Transverse colon (tissue), 3 donors: ENCODE measurements at regions not wholly inside any gene's neighbourhood (a gene's known extent, or its start where the extent isn't known, plus 50 kb on each side); places are given as distances from the start of the nearest gene placed in this dataset.
"Not testable (repeated sequence)": the region's sequence is repeated elsewhere in the genome, so short reads cannot be mapped to it uniquely, and the experiment has no call there.

Experiments used
- POLR2A ChIP-seq: fragments of 450-650 bp; IDR thresholded peaks from one replicate; pipeline ENCODE4 v1.6.1; 2016; ENCODE audit warnings: antibody characterized with exemption, mild to moderate bottlenecking, moderate library complexity
- TF ChIP-seq, protein P1 (sequence below), 5 experiments: fragments of 200-600 bp in 3 of 5; fragments of 450-650 bp in 2 of 5; sonication (generic) in 3 of 5; IDR thresholded peaks; 1 replicate in 2 of 5; 2 replicates in 3 of 5; pipeline ENCODE4 v1.5.1; 2016 to 2017; ENCODE audit warnings: antibody characterized with exemption in 5 of 5, inconsistent platforms in 3 of 5, mild to moderate bottlenecking in 2 of 5, moderate library complexity in 1 of 5

DNA sequence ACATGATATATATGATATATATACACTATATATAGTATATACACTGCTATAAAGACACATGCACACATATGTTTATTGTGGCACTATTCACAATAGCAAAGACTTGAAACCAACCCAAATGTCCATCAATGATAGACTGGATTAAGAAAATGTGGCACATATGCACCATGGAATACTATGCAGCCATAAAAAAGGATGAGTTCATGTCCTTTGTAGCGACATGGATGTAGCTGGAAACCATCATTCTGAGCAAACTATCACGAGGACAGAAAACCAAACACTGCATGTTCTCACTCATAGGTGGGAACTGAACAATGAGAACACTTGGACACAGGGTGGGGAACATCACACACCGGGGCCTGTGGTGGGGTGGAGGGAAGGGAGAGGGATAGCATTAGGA lies 190.3 kb upstream of the BET1 start:
- TF ChIP-seq, protein P1, sequence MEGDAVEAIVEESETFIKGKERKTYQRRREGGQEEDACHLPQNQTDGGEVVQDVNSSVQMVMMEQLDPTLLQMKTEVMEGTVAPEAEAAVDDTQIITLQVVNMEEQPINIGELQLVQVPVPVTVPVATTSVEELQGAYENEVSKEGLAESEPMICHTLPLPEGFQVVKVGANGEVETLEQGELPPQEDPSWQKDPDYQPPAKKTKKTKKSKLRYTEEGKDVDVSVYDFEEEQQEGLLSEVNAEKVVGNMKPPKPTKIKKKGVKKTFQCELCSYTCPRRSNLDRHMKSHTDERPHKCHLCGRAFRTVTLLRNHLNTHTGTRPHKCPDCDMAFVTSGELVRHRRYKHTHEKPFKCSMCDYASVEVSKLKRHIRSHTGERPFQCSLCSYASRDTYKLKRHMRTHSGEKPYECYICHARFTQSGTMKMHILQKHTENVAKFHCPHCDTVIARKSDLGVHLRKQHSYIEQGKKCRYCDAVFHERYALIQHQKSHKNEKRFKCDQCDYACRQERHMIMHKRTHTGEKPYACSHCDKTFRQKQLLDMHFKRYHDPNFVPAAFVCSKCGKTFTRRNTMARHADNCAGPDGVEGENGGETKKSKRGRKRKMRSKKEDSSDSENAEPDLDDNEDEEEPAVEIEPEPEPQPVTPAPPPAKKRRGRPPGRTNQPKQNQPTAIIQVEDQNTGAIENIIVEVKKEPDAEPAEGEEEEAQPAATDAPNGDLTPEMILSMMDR (IDR thresholded peaks at IDR 0.05): not testable (repeated sequence)
- TF ChIP-seq POLR2A: not testable (repeated sequence)
